GM19397 (cell line): ENCODE measurements at regions not wholly inside any gene's neighbourhood (a gene's known extent, or its start where the extent isn't known, plus 50 kb on each side); places are given as distances from the start of the nearest gene placed in this dataset.
"Not testable (repeated sequence)": the region's sequence is repeated elsewhere in the genome, so short reads cannot be mapped to it uniquely, and the experiment has no call there.

Source experiments
- ATAC-seq: cut with Tn5 transposase; IDR thresholded peaks from one replicate; pipeline ENCODE4 v1.9.1; 2021; ENCODE audit warnings: mild to moderate bottlenecking, moderate library complexity; ENCODE audit not compliant: unreplicated experiment

DNA sequence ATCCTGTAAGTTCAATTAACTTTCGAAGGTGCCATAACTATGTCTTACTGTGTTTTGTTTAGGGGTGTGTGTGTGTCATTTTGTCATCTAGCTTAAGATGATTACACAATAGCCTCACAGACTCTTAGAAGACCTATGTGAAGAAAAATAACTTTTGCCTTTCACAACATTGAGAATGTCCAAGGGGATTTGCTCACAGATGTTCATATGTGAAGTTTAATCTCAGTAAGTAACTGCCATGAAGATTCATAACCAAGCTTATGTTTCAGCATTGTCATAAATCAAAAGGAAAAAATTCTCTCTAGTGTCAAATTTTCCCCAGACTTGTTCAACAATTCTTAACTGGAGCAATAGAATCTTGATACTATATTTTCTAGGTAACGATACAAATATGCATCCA lies 226.1 kb upstream of the PRKD1 start:
- no peak for ATAC-seq

DNA sequence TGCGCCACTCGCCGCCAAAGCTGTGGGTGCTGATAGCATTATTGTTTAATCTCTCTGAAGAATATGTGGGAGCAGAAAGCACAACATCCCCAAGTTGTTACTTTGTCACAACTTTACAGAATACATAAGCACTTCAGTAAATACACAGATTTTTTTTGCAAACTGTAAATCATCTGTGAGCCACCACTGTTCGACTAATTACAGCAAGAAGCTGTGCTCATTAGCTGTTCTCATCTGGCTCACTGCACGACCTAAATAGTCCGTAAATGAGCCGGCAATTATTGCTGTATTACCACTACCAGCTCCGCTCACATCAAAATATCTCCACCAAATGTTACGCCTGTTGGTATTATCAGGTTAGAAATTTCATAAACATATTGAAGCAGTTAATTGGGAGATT lies 228.9 kb upstream of the PRKD1 start:
- ATAC-seq = no peak

DNA sequence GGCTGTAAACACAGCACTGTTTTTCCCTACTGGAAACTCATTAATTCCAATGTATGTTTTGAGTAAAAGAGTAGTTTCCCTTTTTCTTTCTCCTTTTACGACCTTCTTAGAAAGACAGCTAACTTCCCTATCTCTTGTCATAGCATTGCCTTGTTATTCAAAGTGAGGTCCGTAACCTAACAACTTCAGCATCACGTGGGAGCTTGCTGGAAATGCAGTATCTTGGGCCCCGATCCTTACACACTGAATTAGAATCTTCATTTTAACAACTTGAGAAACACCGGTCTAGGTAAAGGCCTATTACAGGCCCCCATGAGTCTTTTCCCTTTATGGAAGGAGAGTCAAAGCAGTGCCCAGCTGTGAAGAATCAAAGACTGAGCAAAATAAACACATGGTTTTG lies 230.7 kb upstream of the PRKD1 start:
- no peak for ATAC-seq

DNA sequence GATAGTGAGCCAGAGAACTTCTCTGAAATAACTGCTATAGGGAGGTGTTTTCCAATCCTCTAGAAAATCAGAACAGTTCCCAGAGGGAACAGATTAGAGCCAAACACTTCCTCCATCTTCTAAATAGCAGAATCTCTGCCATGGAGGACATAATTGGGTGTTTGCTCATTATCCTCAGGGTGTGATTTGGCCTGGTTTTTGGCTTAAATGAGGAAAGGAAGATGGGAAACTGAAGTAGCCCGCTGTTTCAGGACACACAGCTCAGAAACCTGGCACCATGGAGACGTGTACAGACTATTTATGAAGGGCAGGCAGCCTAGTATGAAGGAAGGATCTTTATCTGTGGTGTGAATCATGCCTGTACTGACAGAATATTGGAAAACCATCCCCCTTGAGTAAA lies 231.7 kb upstream of the PRKD1 start:
- no peak for ATAC-seq

DNA sequence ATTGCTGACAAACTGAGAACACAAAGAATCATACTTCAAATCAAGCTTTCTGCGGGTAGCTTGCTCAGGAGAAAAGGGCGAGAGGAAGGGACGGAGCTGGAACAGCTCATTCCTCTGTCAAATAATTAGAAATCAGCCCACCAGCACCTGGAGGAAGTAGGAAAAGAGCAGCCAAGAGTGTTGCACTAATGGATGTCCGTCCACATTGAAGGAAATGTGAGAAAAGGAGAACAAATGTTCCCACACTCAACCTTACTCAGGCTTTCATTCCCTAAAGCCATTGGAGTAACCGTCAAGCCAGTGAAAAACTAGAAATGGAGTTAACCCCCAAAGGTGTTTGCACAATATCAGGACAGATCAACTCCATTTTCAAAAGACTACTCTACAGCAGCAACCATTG lies 233.0 kb upstream of the PRKD1 start:
- no peak for ATAC-seq

DNA sequence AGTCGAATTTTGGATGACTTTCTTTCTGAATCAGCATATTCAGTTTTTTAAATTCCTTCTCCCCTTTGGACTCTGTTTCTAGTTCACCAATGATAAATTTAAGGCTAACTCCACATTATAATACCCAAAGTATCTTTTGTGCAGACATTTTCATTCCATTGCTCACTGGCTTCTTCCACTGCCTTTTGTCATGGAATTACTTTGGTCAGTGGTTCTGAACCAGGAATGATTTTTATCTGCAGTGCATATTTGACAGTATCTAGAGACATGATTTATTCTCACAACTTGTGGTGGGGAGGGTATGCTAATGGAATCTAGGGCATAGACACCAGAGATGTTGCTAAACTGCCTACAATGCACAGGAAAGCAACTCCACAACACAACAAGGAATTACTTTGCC lies 234.4 kb upstream of the PRKD1 start:
- no peak for ATAC-seq

DNA sequence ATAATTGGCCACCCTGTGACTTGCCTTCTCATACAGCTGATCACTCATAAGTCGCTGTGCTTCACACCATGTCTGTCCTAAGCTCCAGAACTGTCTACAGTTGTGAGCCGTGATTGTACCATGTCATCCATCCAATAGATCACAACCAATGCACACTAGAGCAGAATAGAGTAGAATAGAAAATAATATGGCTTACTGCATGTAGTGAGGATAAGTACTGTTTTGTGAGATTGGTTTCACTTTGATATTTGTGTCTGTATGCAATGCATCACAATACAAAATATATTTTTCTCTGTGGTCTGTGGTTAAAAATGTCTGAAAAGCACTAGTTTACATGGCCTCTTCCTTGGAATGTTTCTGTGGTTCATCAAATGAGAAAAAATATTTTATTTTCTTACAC lies 237.6 kb upstream of the PRKD1 start:
- no peak for ATAC-seq

DNA sequence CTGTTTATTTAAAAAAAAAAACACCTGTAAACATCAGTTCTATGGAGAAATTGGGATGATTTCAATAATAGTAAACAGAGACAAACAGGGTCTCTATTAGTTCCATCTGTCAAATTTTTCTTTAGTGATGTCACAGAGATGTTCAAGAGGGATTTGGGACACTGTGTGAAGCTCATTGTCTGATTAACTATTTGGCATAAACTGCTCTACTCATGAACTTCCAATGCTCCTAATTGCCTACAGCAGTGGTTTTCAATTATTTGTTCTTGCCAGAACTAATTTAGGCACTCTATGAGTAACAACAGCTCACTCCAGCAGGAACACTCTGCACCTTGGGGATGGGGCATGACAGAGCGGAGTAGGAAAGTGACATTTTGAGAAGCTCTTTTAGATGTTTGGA lies 250.1 kb upstream of the PRKD1 start:
- no peak for ATAC-seq

DNA sequence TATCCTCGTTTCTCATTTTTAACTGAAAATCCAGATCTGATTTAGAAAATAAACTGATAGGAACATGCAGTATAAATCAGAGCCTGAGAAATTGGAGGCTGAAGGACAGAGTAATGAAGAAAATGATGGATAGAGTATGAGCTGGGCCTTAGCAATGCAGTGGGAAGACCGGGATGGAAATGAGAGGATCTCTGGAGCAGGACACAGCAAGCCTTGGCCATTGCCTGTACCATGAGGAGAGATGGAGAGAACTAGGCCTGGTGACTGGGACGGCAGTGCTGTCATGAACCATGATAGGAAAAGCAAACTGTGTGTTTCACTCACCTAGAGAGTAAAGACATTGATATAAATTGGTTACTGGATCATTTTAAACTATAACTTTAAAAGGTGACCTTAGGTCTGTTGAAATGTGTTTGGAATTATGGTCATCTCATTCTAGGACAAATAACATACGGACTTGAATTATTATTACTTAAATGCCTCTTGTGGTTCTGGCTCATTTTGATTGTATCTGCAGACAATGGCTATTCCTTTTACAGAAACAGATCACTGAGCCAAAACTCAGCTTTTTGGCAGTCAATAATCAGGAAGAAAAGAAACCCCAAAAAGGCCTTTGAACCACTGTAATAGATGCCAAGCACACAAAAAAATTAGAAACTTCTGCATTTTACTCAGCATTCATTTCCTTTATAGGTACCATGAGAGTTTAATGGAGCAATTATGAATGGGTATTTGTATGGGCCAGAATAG lies 251.9 kb upstream of the PRKD1 start:
- ATAC-seq = no peak

DNA sequence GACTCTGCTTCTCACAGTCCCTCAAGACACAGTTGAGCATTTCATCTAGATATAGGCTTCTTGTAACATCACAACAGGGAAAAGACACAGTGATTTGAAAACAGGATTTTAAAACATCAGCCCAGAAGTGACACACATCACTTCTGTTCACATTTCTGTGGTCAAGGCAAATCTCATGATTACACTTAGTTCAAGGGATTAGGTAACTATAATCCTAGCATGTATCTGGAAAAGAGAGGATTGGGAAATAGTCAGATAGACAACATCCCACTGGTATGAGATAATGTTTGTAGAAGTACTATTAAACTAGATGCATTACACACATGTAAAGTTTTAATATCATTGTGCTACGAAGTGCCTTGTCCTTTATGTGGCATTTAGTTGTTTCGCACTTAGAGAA lies 252.6 kb upstream of the PRKD1 start:
- ATAC-seq = no peak

DNA sequence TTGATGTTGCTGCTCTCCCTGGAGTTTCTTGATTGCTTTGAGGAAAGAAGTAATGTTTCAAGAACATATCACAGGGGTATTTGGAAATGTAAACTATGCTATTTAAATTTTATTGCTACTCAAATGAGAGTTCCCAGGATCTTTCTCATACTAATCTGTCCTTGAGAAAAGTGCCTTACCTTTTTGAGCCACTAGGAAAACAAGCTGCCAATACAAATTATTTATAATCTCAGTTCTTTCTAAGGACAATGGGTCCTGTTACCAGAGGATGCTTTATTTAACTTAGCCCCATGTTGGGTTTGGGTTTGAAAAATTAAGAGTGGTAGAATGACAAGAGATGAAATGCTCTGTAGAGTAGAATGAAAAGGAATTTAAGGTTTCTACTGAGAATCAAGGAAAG lies 258.2 kb upstream of the PRKD1 start:
- ATAC-seq = no peak

DNA sequence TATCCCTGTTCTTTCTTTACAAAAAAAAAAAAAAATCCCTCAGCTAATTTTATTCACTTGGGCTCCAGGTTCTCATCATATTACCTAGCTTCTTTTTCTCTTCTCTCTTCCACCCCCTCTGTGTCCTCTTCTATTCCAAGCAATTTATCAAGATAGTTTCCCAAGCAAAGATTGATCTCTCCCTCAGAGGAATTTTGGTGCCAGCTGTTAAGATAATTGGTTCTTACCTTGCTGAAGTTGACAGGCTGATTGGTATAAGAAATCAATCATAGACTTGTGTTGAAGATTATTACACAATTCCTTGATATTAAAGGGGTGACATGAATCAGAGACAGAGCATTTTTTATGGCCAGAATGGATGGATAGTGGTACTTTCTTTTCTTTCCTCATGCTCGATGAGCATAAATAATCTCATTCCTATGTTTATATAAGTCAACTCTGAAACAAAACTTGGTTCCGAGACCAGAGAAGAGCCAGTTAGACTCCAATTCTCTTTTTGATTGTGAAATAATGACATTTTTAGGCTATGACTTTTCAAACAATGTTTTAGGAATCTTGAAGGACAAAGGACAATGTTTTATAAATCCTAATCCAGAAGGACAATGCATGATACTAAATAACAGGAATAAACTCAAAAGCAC lies 264.1 kb upstream of the PRKD1 start:
- no peak for ATAC-seq

DNA sequence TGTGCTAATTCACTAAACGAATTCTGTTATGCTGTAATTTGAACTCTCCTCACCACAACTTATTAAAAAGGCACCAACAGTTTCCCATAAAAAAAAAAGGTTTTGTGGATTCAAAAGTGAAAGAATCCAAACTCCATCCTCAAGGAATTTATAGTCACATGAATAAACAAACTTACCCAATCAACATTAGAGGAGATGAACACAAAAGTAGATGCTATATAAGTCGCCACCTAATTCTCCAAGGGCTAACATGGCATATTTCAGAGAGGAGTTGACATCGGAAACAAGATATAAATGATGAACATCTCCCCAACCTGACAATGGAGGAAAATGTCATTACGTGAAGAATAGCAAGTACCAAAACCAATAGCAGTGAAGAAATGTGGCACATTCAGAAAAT lies 265.5 kb upstream of the PRKD1 start:
- no peak for ATAC-seq

DNA sequence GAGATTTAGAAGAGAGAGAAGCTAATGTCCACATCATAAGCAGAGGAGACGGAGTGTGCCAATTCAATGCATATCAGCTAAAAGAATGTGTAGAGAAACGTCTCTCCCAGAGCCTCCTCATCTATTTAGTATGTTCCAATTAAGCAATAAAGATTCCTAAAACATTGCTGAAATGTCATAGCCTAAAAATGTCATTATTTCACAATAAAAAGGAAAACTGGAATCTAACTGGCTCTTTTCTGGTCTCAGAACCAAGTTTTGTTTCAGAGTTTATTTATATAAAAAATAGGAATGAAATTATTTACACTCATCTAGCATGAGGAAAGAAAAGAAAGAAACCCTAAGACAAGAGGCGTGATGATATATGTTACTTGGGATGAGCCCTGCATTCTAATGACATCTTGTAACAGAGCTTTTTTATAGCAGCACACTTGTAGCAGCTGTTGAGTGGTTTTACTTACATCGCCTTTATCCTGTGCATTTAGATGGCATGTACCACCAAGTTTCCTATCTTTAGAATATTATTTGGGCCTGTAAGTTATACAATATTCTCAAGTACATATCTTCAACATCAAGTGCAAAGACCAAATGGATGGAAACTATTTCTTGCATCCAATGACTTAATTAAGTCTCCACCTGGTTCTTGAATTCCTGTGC lies 266.3 kb upstream of the PRKD1 start:
- ATAC-seq = no peak

DNA sequence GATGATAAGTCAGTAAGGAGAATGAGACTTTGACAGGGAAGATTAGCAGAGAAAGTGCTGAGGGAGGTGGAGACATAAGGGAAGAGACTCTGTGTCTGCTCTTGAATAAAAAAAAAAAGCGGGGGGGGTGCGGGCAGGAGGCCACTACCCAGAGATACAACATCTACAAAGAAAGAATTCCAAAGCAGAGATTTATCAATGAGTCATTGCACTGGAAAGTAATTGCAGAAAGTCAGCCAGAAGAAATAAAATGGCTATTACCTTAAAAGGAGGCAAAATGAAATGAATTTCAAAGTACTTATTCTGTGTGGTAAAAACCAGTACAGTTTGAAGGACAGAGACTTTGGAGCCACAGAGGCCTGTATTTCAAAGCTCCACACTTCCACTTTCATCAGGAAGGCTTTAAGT lies 267.1 kb upstream of the PRKD1 start:
- ATAC-seq = no peak

DNA sequence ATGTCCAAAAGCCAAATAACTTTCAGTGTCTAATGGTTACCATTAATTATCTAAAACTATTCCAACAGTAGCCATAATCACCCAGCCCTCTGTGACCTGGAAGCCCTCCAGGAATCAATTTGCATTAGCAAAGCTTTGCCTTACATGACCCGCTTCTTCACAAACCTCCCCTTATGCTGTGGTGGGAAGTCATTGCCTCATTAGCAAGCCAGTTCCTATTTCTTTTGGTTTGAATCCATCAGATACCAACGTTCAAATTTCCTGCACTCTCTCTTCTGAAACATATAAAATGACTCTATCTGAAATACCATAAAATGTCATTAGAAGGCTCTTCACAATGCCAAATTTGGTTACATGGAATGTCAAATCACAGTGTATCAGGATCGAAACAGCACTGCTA lies 268.3 kb upstream of the PRKD1 start:
- no peak for ATAC-seq

DNA sequence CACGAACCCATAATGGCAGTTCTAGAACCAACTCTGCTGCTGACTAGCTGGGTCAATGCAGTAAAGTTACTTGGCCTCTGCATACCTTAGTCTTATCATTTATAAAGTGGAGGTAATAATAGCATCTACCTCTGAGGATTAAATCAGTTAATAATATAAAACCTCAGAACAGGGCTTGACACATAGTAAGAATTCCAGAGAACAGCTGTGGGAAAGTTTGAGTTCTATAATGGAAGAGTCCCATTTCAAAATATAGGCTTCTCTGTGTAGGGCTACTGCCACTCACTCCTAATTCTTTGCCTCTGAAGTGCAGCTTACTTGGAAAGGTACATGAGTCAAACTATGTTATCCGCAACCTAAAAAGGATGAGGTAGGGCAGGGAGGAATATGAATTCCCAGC lies 269.2 kb upstream of the PRKD1 start:
- no peak for ATAC-seq

DNA sequence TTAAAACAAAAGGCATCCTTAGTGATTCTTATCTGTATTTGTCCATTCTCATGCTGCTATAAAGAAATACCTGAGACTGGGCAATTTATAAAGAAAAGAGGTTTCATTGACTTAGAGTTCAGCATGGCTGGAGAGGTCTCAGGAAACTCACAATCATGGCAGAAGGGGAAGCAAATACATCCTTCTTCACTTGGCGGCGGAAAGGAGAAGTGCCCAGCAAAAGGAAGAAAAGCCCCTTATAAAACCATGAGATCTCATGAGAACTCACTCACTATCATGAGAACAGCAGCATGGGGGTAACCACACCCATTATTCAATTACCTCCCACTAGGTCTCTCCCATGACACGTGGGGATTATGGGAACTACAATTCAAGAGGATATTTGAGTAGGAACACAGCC lies 271.1 kb upstream of the PRKD1 start:
- ATAC-seq = not testable (repeated sequence)

DNA sequence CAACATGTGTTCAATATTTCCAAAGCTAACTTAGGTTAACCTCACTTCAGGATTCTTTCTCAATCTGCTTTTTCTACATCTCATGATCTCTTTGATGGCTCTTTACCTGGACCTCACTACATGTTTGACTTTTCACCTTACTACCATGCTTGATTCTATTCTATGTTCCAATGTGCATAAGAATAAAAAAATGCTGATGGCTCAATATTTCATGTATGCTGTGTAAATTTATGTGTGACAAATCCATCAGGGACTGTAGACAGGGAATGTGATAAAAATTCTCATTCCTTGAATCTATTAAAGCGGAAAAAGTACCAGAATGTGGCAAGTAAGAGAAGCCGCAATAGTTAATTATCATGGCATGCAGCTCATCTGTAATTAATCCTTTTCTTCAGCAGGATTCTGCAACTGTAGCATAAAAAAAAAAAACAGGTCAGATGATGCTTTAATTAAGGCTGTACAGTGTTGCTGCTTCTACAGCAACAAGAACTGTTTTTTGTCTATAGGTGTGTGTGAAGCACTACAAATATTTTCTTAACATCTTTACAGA lies 276.9 kb upstream of the PRKD1 start:
- ATAC-seq = no peak

DNA sequence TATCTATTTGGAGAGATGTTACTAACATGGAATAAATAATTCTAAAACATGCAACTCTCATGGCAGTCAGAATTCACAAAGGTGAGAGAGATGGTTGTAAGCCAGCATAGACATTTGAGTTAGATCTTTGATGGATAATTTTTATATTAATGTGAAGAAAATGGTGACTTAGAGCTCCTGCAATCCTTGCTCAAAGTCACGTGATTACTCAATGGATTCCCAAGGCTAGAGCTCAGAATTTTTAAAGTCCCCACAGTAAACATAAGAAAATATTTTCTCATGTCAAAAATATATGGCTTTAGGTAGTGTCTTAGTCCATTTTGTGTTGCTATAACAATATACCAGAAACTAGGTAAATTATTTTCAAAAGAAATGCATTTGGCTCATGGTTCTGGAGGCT lies 281.5 kb upstream of the PRKD1 start:
- no peak for ATAC-seq

DNA sequence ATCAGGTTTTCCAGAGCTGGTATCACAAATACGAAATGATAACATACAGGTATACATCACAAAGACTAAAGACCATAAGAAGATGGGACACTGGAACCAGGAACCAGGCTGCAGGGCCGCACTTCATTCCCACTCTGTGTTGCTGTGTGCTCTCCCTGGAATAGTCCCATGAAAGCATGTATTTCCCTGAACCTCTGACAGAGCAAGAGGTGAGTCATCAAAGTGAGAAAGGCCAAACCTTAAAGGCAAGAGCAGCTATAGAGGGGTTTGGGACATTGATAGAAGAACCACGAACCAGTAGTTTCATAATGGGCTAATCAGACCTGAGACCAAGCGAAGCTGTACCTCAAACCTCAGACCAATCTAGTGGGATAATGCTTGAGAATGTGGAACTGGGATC lies 283.0 kb upstream of the PRKD1 start:
- no peak for ATAC-seq

DNA sequence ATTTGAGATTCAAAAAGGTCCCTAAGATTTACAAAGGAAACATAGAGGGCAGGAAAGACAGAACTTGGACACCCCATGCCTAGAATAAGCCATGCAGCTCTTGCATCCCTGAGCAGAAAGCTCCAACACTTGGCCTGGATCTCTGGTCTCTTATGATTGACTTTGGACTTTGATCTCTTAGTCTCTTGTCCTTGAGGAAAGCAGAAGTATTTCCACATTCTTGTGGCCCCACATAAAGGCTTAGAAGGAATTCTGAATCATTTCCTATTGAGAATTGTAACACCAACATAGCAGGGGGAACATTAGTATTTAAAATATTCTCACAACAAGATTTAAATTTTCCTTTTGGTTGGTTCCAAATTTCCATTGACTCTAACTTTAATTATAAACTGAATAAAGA lies 283.7 kb upstream of the PRKD1 start:
- ATAC-seq = no peak
